GM12878 (cell line): ENCODE measurements at regions not wholly inside any gene's neighbourhood (a gene's known extent, or its start where the extent isn't known, plus 50 kb on each side); places are given as distances from the start of the nearest gene placed in this dataset.

Experiments used
- DPF2 ChIP-seq: fragments of 450-650 bp; IDR thresholded peaks from 2 replicates; pipeline ENCODE4 v1.6.1; 2017; ENCODE audit warnings: mild to moderate bottlenecking
- ESRRA ChIP-seq: IDR thresholded peaks from 2 replicates; pipeline ENCODE4 v1.6.1; 2012; ENCODE audit warnings: mild to moderate bottlenecking, low read length, improper control_type of control experiment
- MYC ChIP-seq: IDR thresholded peaks from 2 replicates; pipeline ENCODE4 v1.6.1; 2011; ENCODE audit warnings: mild to moderate bottlenecking, low read length, moderate library complexity, inconsistent platforms; ENCODE audit not compliant: insufficient read depth, insufficient replicate concordance, insufficient read length, severe bottlenecking
- NFYB ChIP-seq: IDR thresholded peaks from 2 replicates; pipeline ENCODE4 v1.6.1; 2011; ENCODE audit warnings: low read depth, mild to moderate bottlenecking, low read length, improper control_type of control experiment, moderate library complexity; ENCODE audit not compliant: insufficient read depth
- PAX8 ChIP-seq: fragments of 450-650 bp; IDR thresholded peaks from 2 replicates; pipeline ENCODE4 v1.6.1; 2017; ENCODE audit warnings: mild to moderate bottlenecking, moderate library complexity
- RBBP5 ChIP-seq: fragments of 200-600 bp; sonication (generic); conservative IDR thresholded peaks from 2 replicates; pipeline ENCODE4 v1.6.1; 2016
- STAT3 ChIP-seq: IDR thresholded peaks from 2 replicates; pipeline ENCODE4 v1.6.1; 2011; ENCODE audit warnings: low read depth, low read length, improper control_type of control experiment
- USF1 ChIP-seq: IDR thresholded peaks from 2 replicates; pipeline ENCODE4 v1.6.1; 2011; ENCODE audit warnings: borderline replicate concordance, low read depth, mild to moderate bottlenecking, moderate library complexity, mixed read lengths, low read length; ENCODE audit not compliant: insufficient read depth; ENCODE audit errors: extremely low read length
- YY1 ChIP-seq: IDR thresholded peaks from 2 replicates; pipeline ENCODE4 v1.6.1; 2011; ENCODE audit warnings: low read depth, mild to moderate bottlenecking, low read length
- ZNF217 ChIP-seq: fragments of 450-650 bp; IDR thresholded peaks from 2 replicates; pipeline ENCODE4 v1.6.1; 2017; ENCODE audit warnings: antibody characterized with exemption, mild to moderate bottlenecking
- ZNF24 ChIP-seq: fragments of 450-650 bp; IDR thresholded peaks from 2 replicates; pipeline ENCODE4 v1.6.1; 2017; ENCODE audit warnings: antibody characterized with exemption, mild to moderate bottlenecking
- ZNF384 ChIP-seq: IDR thresholded peaks from 2 replicates; pipeline ENCODE4 v1.6.1; 2012; ENCODE audit warnings: low read depth, mild to moderate bottlenecking, low read length, improper control_type of control experiment, borderline replicate concordance
- TF ChIP-seq, protein P1 (sequence below): fragments of 150-350 bp; IDR thresholded peaks from 2 replicates; pipeline ENCODE4 v1.6.1; 2016; ENCODE audit warnings: low read depth, low read length

- TF ChIP-seq DPF2 (no peak), MYC (no peak), NFYB (no peak), STAT3 (no peak), ZNF24 (no peak), USF1 (no peak), PAX8 (no peak), ESRRA (no peak), YY1 (no peak), ZNF384 (no peak), RBBP5 (no peak), ZNF217 (no peak)
- TF ChIP-seq, protein P1, sequence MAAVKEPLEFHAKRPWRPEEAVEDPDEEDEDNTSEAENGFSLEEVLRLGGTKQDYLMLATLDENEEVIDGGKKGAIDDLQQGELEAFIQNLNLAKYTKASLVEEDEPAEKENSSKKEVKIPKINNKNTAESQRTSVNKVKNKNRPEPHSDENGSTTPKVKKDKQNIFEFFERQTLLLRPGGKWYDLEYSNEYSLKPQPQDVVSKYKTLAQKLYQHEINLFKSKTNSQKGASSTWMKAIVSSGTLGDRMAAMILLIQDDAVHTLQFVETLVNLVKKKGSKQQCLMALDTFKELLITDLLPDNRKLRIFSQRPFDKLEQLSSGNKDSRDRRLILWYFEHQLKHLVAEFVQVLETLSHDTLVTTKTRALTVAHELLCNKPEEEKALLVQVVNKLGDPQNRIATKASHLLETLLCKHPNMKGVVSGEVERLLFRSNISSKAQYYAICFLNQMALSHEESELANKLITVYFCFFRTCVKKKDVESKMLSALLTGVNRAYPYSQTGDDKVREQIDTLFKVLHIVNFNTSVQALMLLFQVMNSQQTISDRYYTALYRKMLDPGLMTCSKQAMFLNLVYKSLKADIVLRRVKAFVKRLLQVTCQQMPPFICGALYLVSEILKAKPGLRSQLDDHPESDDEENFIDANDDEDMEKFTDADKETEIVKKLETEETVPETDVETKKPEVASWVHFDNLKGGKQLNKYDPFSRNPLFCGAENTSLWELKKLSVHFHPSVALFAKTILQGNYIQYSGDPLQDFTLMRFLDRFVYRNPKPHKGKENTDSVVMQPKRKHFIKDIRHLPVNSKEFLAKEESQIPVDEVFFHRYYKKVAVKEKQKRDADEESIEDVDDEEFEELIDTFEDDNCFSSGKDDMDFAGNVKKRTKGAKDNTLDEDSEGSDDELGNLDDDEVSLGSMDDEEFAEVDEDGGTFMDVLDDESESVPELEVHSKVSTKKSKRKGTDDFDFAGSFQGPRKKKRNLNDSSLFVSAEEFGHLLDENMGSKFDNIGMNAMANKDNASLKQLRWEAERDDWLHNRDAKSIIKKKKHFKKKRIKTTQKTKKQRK = no peak
These were observed 498.0 kb downstream of the CCDC85A start (continued) for GRCh38 chr2:56681659-56682396.
